ENCODE measurements at regions not wholly inside any gene's neighbourhood (a gene's known extent, or its start where the extent isn't known, plus 50 kb on each side); places are given as distances from the start of the nearest gene placed in this dataset.

DNA sequence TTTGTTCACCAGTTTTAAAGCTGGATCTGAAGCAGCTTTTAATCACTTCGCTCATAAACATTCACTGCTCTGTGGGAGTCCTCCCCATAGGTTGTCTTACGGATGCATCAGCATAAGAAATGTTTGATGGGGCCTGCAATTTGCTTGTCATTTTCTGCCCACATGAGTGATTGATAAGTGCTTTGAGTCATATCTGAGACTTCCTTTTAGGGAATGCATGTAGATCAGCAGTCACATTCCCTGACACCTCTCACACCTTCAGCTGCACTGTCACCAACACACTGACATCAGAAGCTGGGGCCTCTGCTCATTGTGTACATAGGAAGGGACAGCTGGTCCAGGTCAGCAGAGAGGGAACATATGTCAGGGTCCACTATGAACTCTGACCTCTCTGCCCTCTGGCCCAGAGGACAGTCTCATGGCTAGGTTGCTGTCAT is 84.1 kb upstream of the SPATA31D4 start:
- DNase-seq (ENCODE audit: low read depth in 2 of 3, low spot score in 1 of 3): peak in 1 of 3 donors; percentile 0

DNA sequence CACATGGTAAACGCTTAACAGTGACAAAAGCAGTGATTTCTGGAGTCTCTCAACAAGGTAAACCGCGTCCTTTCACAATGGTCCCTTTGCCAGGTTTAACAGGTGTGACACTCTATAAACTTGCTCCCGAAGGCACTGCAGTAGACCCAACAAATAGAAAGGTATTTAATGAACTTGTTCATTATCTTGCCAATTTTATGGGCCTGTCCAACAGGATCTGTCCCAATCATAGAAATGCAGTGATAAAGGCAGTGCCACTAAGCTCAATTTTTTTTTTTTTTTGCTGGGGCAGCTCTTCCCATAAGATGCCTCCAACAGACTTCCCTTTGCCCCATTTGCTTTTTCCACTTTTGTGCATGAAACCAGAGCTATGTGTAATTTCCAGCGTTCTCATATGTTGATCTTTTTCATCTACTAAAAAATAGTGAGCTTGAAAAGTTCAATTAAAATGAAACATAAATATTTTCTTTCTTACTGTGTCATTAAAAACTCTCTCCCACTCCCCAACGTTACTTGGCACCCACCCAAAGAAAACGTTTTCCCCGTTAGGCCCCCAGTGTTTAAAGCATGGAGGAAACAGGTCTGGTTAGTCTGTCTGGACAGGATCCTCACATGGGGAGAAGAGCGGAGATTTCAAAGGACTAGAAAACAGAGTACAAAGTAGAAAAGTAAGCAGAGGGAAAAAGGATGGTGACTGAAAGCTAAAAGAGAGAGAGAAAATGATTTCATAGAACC is 80.9 kb upstream of the SPATA31D4 start:
- no peak for DNase-seq (ENCODE audit: low read depth in 2 of 3, low spot score in 1 of 3)

DNA sequence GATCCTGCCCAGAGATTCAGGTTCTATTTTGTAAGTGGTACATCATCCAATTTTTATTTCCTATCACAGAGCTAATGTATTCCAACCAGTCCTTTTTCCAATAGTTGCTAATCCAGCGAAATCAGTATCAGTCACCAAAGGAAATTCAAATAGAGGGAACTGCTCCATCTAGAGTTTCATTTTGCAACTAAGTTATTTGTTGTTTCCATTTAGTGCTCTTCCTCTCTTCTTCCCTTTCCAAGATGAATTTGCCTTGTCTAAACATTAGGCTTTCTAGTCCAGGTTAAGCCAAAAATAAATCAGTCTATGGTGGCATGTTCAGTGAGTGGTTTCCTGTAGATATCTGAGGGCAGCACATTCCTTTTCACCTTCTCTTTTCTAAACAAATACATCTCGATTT is 79.8 kb upstream of the SPATA31D4 start:
- DNase-seq (ENCODE audit: low read depth in 2 of 3, low spot score in 1 of 3): no peak

DNA sequence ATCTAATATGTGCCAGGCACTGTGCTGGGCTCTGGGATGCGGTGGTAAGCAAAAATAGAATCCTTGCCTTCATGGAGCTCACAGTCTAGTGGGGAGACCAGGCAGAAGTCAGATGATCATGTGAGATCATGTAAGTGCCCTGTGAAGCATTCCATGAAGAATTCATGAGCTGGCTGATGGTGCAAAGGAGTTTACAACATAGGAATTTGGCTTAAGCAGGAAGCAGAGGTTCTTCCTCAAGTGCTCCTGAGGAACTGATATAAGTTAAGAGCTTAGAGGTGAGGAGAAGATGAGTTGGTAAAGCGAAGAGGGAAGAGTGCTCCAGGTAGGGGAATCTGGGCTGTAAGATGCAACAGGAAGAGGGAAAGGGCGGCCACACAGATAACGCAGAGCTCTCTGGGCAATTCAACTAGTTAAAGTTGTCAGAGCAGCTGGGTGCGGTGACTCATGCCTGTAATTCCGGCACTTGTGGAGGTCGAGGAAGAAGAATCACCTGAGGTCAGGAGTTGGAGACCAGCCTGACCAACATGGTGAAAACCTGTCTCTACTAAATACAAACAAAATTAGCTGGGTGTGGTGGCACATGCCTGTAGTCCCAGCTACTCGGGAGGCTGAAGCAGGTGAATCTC is 78.5 kb upstream of the SPATA31D4 start:
- DNase-seq (ENCODE audit: low read depth in 2 of 3, low spot score in 1 of 3): no peak

DNA sequence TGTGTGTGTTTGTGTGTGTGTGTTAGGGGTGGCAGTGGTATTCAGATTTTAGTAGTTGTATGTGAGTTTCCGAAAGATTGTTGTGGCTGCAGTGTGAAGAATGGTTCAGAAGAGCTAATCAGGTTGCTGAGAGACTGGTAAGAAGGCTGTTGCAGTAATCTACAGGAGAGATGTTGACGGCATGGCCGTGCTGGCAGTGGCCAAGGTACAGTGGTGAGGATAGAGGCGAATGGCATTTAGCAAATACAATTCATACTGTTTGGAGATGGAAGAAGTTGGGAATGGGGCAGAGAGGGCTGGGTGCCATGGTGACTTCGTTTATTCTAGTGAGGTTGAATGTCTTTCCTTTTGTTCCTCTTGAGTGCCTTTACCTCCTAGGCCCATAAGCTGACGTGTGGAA is 77.5 kb upstream of the SPATA31D4 start:
- no peak for DNase-seq (ENCODE audit: low read depth in 2 of 3, low spot score in 1 of 3)

DNA sequence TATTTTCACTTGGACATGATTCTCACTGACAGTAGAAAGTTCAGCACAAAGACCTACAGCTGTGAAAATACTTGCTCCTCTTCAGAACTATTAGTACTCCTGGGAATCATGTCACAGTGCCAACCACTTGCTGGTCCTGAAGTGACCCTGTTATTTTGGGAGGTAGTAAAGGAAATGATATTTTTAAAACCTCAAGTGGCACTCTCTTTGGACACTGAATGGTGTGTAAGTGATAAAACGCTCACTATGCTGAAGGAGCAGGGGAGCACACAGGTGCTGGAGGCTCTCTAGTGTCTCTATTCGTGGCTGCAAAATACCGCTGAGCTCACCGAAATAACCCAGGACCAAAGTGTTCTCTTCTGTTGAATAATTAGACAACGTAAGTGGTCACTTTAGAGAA is 76.9 kb upstream of the SPATA31D4 start:
- no peak for DNase-seq (ENCODE audit: low read depth in 2 of 3, low spot score in 1 of 3)

DNA sequence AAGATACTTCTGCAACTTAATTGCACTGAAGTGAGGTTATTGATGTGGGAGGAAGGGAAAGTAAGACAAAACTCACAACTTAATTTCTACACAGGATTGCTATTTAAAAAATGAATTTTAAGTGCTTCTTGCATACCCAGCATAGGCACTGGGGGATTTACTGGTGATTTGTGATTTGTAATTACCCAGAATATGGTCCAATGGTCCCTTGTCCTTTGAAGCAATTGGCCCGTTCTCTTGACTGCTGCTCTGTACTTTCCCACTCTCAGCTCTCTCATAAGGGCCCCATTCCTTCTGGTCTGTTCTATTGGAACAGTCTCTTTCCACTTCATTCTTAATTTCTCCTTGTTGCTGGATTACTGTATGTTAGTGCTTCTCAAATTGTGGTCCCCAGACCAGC is 75.4 kb upstream of the SPATA31D4 start:
- DNase-seq (ENCODE audit: low read depth in 2 of 3, low spot score in 1 of 3): no peak

DNA sequence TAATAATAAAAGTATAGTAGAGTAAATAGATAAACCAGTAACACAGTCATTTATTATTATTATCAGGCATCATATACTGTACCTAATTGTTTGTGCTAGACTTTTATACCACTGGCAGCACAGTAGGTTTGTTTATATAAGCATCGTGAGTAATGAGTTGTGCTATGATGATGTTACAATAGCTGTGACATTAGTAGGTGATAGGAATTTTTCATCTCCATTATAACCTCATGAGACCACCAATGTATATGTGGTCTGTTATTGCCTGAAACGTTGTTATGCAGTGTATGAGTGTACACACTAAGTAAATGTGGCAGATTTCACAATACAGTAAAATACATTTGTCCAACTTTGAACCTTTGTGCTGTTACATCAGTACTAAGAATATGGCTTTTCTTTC is 72.7 kb upstream of the SPATA31D4 start:
- no peak for DNase-seq (ENCODE audit: low read depth in 2 of 3, low spot score in 1 of 3)

DNA sequence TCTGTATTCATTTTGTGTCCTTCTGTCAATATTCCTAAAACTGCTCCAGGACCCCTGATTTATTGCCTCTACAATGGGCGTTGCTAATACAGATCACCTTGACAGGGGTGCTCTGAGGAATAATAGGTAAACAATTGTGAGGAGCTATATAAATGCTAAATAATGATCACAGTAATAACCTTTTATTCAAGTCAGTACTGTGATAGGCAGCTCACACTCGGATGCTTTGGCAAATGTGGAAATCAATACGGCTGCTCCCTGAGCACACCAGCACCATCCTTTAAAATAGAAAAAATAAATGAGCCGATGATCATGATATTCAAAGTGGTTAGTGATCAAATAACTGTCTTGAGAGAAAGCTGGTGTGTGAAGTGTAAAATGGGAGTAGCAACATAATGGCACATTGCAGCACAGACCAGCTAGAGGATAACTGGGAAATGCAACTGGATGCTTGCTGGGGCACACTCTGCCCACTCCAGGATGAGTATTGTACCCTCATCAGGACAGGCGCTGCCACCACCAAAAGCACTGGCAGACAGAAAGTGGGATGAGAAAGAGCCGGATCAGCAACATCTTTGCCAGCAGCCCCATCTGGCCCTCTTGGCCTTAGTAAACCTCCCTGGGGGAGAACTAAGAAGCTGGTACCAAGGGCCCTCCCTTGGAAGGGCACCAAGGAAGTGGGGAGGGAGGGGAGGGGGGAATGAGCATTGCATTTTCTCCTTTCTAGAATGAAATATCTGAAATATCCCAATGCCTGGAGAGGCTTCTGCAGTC is 69.4 kb upstream of the SPATA31D4 start:
- DNase-seq (ENCODE audit: low read depth in 2 of 3, low spot score in 1 of 3): no peak

DNA sequence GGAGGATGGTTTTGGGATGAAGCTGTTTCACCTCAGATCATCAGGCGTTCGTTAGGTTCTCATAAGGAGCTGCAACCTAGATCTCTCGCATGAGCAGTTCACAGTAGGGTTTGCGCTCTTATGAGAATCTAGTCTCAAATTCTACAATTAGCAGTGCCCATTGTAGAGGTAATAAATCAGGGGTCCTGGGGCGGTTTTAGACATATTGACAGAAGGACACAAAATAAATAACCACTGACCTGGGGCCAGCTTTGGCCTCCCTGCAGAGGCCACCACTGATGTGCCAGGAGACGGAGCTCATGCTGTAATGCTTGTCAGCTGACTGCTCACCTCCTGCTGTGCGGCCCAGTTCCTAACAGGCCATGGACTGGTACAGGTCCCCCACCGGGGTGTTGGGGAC is 67.6 kb upstream of the SPATA31D4 start:
- DNase-seq (ENCODE audit: low read depth in 2 of 3, low spot score in 1 of 3): no peak

DNA sequence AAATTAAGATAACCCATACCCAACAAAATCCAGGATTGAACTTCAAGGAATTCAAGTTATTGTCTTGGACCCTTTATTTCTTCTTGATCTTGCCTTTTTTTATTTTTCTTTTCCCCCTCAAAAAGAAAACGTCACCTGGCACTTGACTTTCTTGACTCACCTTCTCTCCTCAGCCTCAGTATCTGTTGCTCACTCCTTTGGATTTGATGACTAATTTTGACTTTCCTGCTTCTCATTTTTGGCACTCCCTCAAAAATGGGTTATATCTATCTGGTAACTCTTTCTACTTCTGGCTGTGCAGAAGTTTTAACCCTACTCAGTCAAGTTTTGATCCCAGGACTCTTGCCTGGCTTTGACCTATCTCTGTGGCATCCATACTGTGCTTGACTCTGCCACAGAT is 66.6 kb upstream of the SPATA31D4 start:
- DNase-seq (ENCODE audit: low read depth in 2 of 3, low spot score in 1 of 3): no peak

DNA sequence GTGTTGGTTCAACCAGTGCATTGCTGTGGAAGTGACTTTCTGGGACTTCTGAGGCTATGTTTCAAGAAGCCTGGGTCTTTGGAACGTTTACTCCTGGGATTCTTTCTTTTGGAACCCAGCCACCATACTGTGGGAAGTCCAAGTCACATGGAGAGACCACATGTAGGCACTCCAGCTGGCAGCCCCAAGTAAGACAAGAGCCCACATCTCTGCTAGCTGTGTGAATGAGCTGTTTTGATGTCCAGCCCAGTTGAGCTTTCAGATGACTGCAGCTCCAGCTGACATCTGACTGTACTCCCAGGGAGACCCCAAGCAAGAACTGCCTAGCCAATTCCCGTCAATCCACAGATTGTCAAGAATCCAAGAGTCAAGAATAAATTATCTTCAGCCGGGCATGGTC is 60.1 kb upstream of the SPATA31D4 start:
- no peak for DNase-seq (ENCODE audit: low read depth in 2 of 3, low spot score in 1 of 3)

DNA sequence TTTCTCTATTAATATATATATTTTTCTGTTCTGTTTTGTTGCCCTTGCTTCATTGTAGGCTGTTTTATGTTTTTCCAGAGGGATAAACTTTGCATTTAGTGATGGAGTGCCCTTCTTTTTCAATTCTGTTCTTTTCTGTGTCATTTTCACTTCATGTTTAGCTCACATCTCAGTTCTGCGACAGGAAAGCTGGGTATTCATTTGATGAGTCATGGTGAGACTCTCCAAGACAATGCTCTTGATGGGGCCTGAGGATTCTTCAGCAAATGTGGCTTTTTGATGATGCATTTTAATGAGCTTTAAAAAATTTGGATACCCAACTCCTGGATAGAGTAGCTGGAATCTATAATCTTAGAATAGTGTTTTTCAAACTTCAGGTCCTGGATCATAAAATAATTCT is 56.5 kb upstream of the SPATA31D4 start:
- no peak for DNase-seq (ENCODE audit: low read depth in 2 of 3, low spot score in 1 of 3)

DNA sequence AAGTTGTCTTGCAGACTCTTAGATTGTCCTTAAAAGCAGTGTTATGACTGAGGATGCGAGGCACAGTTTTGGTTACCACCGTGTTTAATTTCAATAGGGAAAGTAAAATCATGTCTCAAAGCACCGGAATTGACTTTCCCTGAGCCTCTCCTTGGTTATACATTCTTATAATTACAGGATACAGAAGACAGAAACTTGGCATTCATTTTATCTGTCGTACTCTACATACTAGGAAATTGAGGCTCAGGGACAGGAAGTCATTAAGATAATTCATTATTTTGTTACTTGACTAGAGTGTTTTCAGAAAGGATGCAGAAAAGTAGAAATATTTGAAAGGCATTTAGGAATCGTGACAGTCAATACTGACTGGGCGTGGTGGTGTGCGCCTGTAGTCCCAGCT is 54.0 kb upstream of the SPATA31D4 start:
- no peak for DNase-seq (ENCODE audit: low read depth in 2 of 3, low spot score in 1 of 3)

DNA sequence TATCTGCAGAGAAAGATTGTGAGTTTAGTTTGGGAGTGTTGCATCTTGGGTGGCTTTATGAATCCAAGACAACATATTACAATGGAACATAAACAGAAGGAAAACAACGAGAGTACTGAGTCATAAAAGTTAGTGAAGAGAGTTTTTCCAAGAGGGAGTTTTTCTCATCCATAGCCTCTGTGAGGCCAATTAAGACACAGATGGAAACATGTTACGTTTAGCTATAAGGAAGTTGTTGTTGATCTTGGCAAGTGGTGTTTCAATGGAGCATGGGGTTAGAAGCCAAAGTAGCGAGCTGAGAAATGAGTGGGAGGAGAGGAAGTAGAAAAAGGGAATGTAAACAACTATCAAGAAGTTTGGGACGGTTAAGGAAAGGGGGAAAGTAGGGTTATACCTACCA is 53.3 kb upstream of the SPATA31D4 start:
- no peak for DNase-seq (ENCODE audit: low read depth in 2 of 3, low spot score in 1 of 3)

DNA sequence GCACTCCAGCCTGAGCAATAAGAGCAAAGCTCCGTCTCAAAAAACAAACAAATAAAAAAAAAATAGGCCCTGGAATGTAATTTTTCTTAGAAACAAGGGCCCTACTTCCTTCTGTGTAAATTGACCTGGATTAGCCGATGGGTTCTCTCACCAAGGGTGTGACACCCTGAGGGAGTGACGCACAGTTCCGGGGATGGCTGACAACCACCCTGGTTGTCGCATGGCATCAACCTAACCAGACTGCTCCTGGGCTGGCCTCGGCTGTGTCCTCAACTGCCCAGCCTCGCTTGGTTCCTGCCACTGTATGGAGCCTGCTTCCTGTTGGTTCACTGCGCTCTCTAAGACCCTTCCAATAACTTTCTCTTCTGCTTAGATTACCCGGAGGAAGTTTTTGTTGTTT is 51.2 kb upstream of the SPATA31D4 start:
- DNase-seq (ENCODE audit: low read depth in 2 of 3, low spot score in 1 of 3): no peak

Data from stimulated activated CD4-positive, alpha-beta T cell treated with anti-CD3 and anti-CD28 coated beads, Interleukin-12 subunit alpha, Interleukin-12 subunit beta, amount 100 ng/mL, for 48 hours (primary cell).